Parathyroid adenoma (tissue), 2 donors: ENCODE measurements at regions not wholly inside any gene's neighbourhood (a gene's known extent, or its start where the extent isn't known, plus 50 kb on each side); places are given as distances from the start of the nearest gene placed in this dataset.
"Not testable (repeated sequence)": the region's sequence is repeated elsewhere in the genome, so short reads cannot be mapped to it uniquely, and the experiment has no call there.

Experiments used
- H2AFZ ChIP-seq: fragments of 300-600 bp; sonication (generic); one replicate; pipeline ENCODE4 v1.7.0; 2017; ENCODE audit warnings: antibody characterized with exemption, mild to moderate bottlenecking
- H3K27ac ChIP-seq: fragments of 300-600 bp; sonication (generic); one replicate; pipeline ENCODE4 v1.7.0; 2017
- H3K27me3 ChIP-seq: fragments of 300-600 bp; sonication (generic); one replicate; pipeline ENCODE4 v1.7.0; 2017; ENCODE audit warnings: low read length; ENCODE audit not compliant: control insufficient read depth, insufficient read depth
- H3K36me3 ChIP-seq: fragments of 300-600 bp; sonication (generic); one replicate; pipeline ENCODE4 v1.7.0; 2017; ENCODE audit warnings: low read length; ENCODE audit not compliant: control insufficient read depth, insufficient read depth
- H3K4me1 ChIP-seq: fragments of 300-600 bp; sonication (generic); one replicate; pipeline ENCODE4 v1.7.0; 2017; ENCODE audit warnings: control low read depth
- H3K4me2 ChIP-seq: fragments of 300-600 bp; sonication (generic); one replicate; pipeline ENCODE4 v1.7.0; 2017; ENCODE audit warnings: low read length
- H3K4me3 ChIP-seq: fragments of 300-600 bp; sonication (generic); one replicate; pipeline ENCODE4 v1.7.0; 2017; ENCODE audit warnings: low read depth, low read length
- H3K79me2 ChIP-seq: fragments of 300-600 bp; sonication (generic); one replicate; pipeline ENCODE4 v1.7.0; 2017; ENCODE audit warnings: control low read depth
- H3K9ac ChIP-seq: fragments of 300-600 bp; sonication (generic); one replicate; pipeline ENCODE4 v1.7.0; 2017; ENCODE audit warnings: mild to moderate bottlenecking
- H3K9me3 ChIP-seq: fragments of 300-600 bp; sonication (generic); one replicate; pipeline ENCODE4 v1.7.0; 2017; ENCODE audit warnings: low read length; ENCODE audit not compliant: control insufficient read depth
- CTCF ChIP-seq: fragments of 300-600 bp; sonication (generic); IDR thresholded peaks from one replicate; pipeline ENCODE4 v1.7.0; 2017; ENCODE audit warnings: antibody characterized with exemption, mild to moderate bottlenecking
- donor health status: primary hyperparathyroidism.

GRCh38 chr2:91742973-91743490 is 3051.6 kb downstream of the RPIA start:
- not testable (repeated sequence) for H3K4me3 ChIP-seq, H3K4me1 ChIP-seq, H3K9me3 ChIP-seq, H3K4me2 ChIP-seq, H3K27me3 ChIP-seq, H3K79me2 ChIP-seq, H3K36me3 ChIP-seq, H2AFZ ChIP-seq, H3K27ac ChIP-seq, H3K9ac ChIP-seq

- not testable (repeated sequence) for H3K4me1 ChIP-seq, H3K4me3 ChIP-seq, H3K4me2 ChIP-seq, H3K79me2 ChIP-seq, H3K36me3 ChIP-seq, H3K27me3 ChIP-seq, H2AFZ ChIP-seq, H3K27ac ChIP-seq, H3K9me3 ChIP-seq, H3K9ac ChIP-seq
Observed at GRCh38 chr2:91743910-91744309, 3052.4 kb downstream of the RPIA start.

- not testable (repeated sequence) for H3K4me3 ChIP-seq, H3K9me3 ChIP-seq, H3K36me3 ChIP-seq, H3K27ac ChIP-seq, H2AFZ ChIP-seq, H3K9ac ChIP-seq, H3K79me2 ChIP-seq, H3K4me1 ChIP-seq, H3K4me2 ChIP-seq, H3K27me3 ChIP-seq
Observed at GRCh38 chr2:91744700-91745141, 3053.2 kb downstream of the RPIA start.

GRCh38 chr2:91748902-91749301 is 3057.4 kb downstream of the RPIA start:
- no peak for TF ChIP-seq CTCF
- no peaks in the 10 kb centered on the region for H3K36me3 ChIP-seq
- no peaks in the 10 kb centered on the region for H3K4me1 ChIP-seq
- no peak overlapping the region for H3K4me3 ChIP-seq
- no peaks in the 10 kb centered on the region for H3K9me3 ChIP-seq
- H3K9ac ChIP-seq = no peak overlapping the region
- H3K27ac ChIP-seq = no peak overlapping the region
- H3K4me2 ChIP-seq = no peak overlapping the region
- no peaks in the 10 kb centered on the region for H3K27me3 ChIP-seq
- H3K79me2 ChIP-seq = no peaks in the 10 kb centered on the region
- no peak overlapping the region for H2AFZ ChIP-seq

- H3K27me3 ChIP-seq, H2AFZ ChIP-seq, H3K79me2 ChIP-seq, H3K4me3 ChIP-seq, H3K27ac ChIP-seq, H3K4me2 ChIP-seq, H3K9ac ChIP-seq, H3K36me3 ChIP-seq, H3K9me3 ChIP-seq, H3K4me1 ChIP-seq: not testable (repeated sequence)
Observed at GRCh38 chr2:91749665-91750064, 3058.2 kb downstream of the RPIA start.

GRCh38 chr2:91759361-91759941 is 3068.0 kb downstream of the RPIA start:
- H2AFZ ChIP-seq = not testable (repeated sequence)

GRCh38 chr2:91760672-91761071 is 3069.2 kb downstream of the RPIA start:
- not testable (repeated sequence) for H3K4me3 ChIP-seq, H3K36me3 ChIP-seq, H3K9me3 ChIP-seq, H3K27ac ChIP-seq, H3K9ac ChIP-seq, H3K27me3 ChIP-seq, H3K79me2 ChIP-seq, H3K4me2 ChIP-seq, H3K4me1 ChIP-seq, H2AFZ ChIP-seq

More at GRCh38 chr2:91759361-91759941, 3068.0 kb downstream of the RPIA start:
- H3K27ac ChIP-seq, H3K4me3 ChIP-seq, H3K36me3 ChIP-seq, H3K79me2 ChIP-seq, H3K27me3 ChIP-seq, H3K9me3 ChIP-seq, H3K4me1 ChIP-seq, H3K9ac ChIP-seq, H3K4me2 ChIP-seq: not testable (repeated sequence)

- H3K4me2 ChIP-seq, H2AFZ ChIP-seq, H3K27ac ChIP-seq, H3K36me3 ChIP-seq, H3K9me3 ChIP-seq, H3K79me2 ChIP-seq, H3K9ac ChIP-seq, H3K4me1 ChIP-seq, H3K27me3 ChIP-seq, H3K4me3 ChIP-seq: not testable (repeated sequence)
Observed at GRCh38 chr2:91762312-91762711, 3070.8 kb downstream of the RPIA start.

GRCh38 chr2:91763710-91764109 is 3072.2 kb downstream of the RPIA start:
- not testable (repeated sequence) for H3K4me3 ChIP-seq, H3K4me2 ChIP-seq, H3K9me3 ChIP-seq, H3K4me1 ChIP-seq, H3K36me3 ChIP-seq, H3K9ac ChIP-seq, H3K27me3 ChIP-seq, H2AFZ ChIP-seq, H3K79me2 ChIP-seq, H3K27ac ChIP-seq

- not testable (repeated sequence) for H3K9ac ChIP-seq, H3K4me2 ChIP-seq, H3K79me2 ChIP-seq, H3K4me3 ChIP-seq, H3K27me3 ChIP-seq, H2AFZ ChIP-seq, H3K9me3 ChIP-seq, H3K4me1 ChIP-seq, H3K27ac ChIP-seq, H3K36me3 ChIP-seq
Observed at GRCh38 chr2:91764581-91765002, 3073.1 kb downstream of the RPIA start.
